ENCODE measurements at regions not wholly inside any gene's neighbourhood (a gene's known extent, or its start where the extent isn't known, plus 50 kb on each side); places are given as distances from the start of the nearest gene placed in this dataset.

DNA sequence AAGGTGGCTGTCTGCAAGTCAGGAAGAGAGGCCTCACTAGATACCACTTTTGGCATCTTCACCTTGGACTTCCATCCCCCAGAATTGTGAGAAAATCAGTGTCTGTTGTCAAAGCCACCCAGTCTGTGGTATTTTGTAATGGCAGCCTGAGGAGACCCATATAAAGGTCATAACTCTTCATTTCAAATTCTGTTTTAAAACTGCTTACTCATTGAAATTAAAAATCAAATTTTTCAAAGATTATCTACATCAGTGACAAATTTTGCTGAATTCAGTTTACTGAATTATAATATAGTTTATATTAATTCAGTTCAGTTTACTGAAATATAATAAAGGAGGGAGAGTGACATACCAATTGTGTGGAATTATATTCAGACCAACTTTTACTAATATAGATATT is 133.1 kb upstream of the IL15 start:
- Histone ChIP-seq H3K36me3 (ENCODE audit: control insufficient read depth in 4 of 4, insufficient read depth in 3 of 4, low read depth in 1 of 4, low read length in 3 of 4) (no peaks in the 10 kb centered on the region), H3K4me1 (ENCODE audit: control insufficient read depth in 4 of 4, insufficient read depth in 4 of 4, low read length in 3 of 4) (no peaks in the 10 kb centered on the region), H3K4me3 (ENCODE audit: low read depth in 1 of 3, low read length in 3 of 3) (no peak overlapping the region), H3K9me3 (ENCODE audit: control insufficient read depth in 4 of 4, low read length in 3 of 4) (no peaks in the 10 kb centered on the region), H3K9ac (ENCODE audit: low read depth in 1 of 2, low read length in 2 of 2) (no peak overlapping the region), H3K27me3 (ENCODE audit: control insufficient read depth in 4 of 4, insufficient read depth in 4 of 4, low read length in 3 of 4) (no peaks in the 10 kb centered on the region), H3K27ac (ENCODE audit: low read depth in 1 of 2, low read length in 2 of 2) (no peak overlapping the region)
- no peak for DNase-seq (ENCODE audit: low spot score)
- no peak for TF ChIP-seq HNF4G (IDR thresholded peaks at IDR 0.05)
- TF ChIP-seq NR2F2 (IDR thresholded peaks at IDR 0.05) = no peak
- no peak for TF ChIP-seq GABPA (IDR thresholded peaks at IDR 0.05 in 1 of 2, conservative IDR thresholded peaks at IDR 0.05 in 1 of 2)
- TF ChIP-seq, protein P1, sequence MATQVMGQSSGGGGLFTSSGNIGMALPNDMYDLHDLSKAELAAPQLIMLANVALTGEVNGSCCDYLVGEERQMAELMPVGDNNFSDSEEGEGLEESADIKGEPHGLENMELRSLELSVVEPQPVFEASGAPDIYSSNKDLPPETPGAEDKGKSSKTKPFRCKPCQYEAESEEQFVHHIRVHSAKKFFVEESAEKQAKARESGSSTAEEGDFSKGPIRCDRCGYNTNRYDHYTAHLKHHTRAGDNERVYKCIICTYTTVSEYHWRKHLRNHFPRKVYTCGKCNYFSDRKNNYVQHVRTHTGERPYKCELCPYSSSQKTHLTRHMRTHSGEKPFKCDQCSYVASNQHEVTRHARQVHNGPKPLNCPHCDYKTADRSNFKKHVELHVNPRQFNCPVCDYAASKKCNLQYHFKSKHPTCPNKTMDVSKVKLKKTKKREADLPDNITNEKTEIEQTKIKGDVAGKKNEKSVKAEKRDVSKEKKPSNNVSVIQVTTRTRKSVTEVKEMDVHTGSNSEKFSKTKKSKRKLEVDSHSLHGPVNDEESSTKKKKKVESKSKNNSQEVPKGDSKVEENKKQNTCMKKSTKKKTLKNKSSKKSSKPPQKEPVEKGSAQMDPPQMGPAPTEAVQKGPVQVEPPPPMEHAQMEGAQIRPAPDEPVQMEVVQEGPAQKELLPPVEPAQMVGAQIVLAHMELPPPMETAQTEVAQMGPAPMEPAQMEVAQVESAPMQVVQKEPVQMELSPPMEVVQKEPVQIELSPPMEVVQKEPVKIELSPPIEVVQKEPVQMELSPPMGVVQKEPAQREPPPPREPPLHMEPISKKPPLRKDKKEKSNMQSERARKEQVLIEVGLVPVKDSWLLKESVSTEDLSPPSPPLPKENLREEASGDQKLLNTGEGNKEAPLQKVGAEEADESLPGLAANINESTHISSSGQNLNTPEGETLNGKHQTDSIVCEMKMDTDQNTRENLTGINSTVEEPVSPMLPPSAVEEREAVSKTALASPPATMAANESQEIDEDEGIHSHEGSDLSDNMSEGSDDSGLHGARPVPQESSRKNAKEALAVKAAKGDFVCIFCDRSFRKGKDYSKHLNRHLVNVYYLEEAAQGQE (IDR thresholded peaks at IDR 0.05) = no peak
- no peak for TF ChIP-seq EGR1 (IDR thresholded peaks at IDR 0.05; ENCODE audit: low read depth in 2 of 2)
- TF ChIP-seq HNF4A (conservative IDR thresholded peaks at IDR 0.05) = no peak
- TF ChIP-seq, protein P2, sequence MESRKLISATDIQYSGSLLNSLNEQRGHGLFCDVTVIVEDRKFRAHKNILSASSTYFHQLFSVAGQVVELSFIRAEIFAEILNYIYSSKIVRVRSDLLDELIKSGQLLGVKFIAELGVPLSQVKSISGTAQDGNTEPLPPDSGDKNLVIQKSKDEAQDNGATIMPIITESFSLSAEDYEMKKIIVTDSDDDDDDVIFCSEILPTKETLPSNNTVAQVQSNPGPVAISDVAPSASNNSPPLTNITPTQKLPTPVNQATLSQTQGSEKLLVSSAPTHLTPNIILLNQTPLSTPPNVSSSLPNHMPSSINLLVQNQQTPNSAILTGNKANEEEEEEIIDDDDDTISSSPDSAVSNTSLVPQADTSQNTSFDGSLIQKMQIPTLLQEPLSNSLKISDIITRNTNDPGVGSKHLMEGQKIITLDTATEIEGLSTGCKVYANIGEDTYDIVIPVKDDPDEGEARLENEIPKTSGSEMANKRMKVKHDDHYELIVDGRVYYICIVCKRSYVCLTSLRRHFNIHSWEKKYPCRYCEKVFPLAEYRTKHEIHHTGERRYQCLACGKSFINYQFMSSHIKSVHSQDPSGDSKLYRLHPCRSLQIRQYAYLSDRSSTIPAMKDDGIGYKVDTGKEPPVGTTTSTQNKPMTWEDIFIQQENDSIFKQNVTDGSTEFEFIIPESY (IDR thresholded peaks at IDR 0.05) = no peak
- TF ChIP-seq FOXA1 (IDR thresholded peaks at IDR 0.05) = no peak
- TF ChIP-seq, protein P3, sequence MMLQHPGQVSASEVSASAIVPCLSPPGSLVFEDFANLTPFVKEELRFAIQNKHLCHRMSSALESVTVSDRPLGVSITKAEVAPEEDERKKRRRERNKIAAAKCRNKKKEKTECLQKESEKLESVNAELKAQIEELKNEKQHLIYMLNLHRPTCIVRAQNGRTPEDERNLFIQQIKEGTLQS (IDR thresholded peaks at IDR 0.05) = no peak
- no peak for TF ChIP-seq YY1 (IDR thresholded peaks at IDR 0.05)
- TF ChIP-seq RAD21 (IDR thresholded peaks at IDR 0.05) = no peak

DNA sequence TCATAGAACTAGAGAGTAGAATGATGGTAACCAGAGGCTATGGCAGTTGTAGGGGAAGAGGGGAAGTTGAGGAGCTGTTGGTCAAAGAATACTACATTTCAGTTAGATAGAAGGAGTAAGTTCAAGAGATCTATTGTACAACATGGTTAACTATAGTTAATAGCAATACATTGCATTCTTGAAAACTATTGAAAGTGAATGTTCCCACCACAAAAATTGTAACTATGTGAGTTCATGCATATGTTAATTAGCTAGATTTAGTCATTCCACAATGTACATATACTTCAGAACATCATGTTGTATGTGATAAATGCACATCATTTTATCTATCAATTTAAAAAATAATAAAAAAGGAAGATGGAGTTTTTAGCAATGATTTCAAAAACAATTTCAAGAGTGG is 125.3 kb upstream of the IL15 start:
- Histone ChIP-seq H3K27ac (ENCODE audit: low read depth in 1 of 2, low read length in 2 of 2) (no peak overlapping the region), H3K4me1 (ENCODE audit: control insufficient read depth in 4 of 4, insufficient read depth in 4 of 4, low read length in 3 of 4) (no peaks in the 10 kb centered on the region), H3K27me3 (ENCODE audit: control insufficient read depth in 4 of 4, insufficient read depth in 4 of 4, low read length in 3 of 4) (no peaks in the 10 kb centered on the region), H3K36me3 (ENCODE audit: control insufficient read depth in 4 of 4, insufficient read depth in 3 of 4, low read depth in 1 of 4, low read length in 3 of 4) (no peaks in the 10 kb centered on the region), H3K4me3 (ENCODE audit: low read depth in 1 of 3, low read length in 3 of 3) (no peak overlapping the region), H3K9ac (ENCODE audit: low read depth in 1 of 2, low read length in 2 of 2) (no peak overlapping the region), H3K9me3 (ENCODE audit: control insufficient read depth in 4 of 4, low read length in 3 of 4) (peaks cover 0 to 3% (median 0%) of the 10 kb centered on the region in 4 donors)
- no peak for DNase-seq (ENCODE audit: low spot score)
- TF ChIP-seq RAD21 (IDR thresholded peaks at IDR 0.05) = no peak
- TF ChIP-seq, protein P2 (IDR thresholded peaks at IDR 0.05) = no peak
- TF ChIP-seq RXRA (IDR thresholded peaks at IDR 0.05) = no peak
- no peak for TF ChIP-seq GABPA (IDR thresholded peaks at IDR 0.05 in 1 of 2, conservative IDR thresholded peaks at IDR 0.05 in 1 of 2)
- TF ChIP-seq, protein P1 (IDR thresholded peaks at IDR 0.05) = no peak
- no peak for TF ChIP-seq JUND (IDR thresholded peaks at IDR 0.05)
- no peak for TF ChIP-seq FOXA1 (IDR thresholded peaks at IDR 0.05)
- TF ChIP-seq, protein P3 (IDR thresholded peaks at IDR 0.05) = no peak
- TF ChIP-seq HNF4G (IDR thresholded peaks at IDR 0.05) = no peak
- TF ChIP-seq, protein P4, sequence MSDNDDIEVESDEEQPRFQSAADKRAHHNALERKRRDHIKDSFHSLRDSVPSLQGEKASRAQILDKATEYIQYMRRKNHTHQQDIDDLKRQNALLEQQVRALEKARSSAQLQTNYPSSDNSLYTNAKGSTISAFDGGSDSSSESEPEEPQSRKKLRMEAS (IDR thresholded peaks at IDR 0.05) = no peak
